GM20431 (cell line): ENCODE measurements at regions not wholly inside any gene's neighbourhood (a gene's known extent, or its start where the extent isn't known, plus 50 kb on each side); places are given as distances from the start of the nearest gene placed in this dataset.
"Not testable (repeated sequence)": the region's sequence is repeated elsewhere in the genome, so short reads cannot be mapped to it uniquely, and the experiment has no call there.

Source experiments
- in situ Hi-C: fragments of 300-500 bp; cut with MseI, MboI; formaldehyde crosslinking; loops from one replicate; pipeline ENCODE4 v1.15.0; 2020; ENCODE audit warnings: low sequenced_read_pairs; ENCODE audit not compliant: unreplicated experiment

- in situ Hi-C loops: no loop called here
Measured at GRCh38 chr13:30079501-30079900, 227.8 kb downstream of the KATNAL1 start.

- in situ Hi-C loops: no loop called here
Measured at GRCh38 chr13:30078059-30078458, 227.6 kb upstream of the UBL3 start.

- in situ Hi-C loops: no loop called here
Measured at GRCh38 chr13:30077240-30077735, 226.9 kb upstream of the UBL3 start.

- in situ Hi-C loops: no loop called here
Measured at GRCh38 chr13:30074955-30075614, 224.7 kb upstream of the UBL3 start.

- in situ Hi-C loops: no loop called here
Measured at GRCh38 chr13:30074431-30074830, 224.0 kb upstream of the UBL3 start.

GRCh38 chr13:30072818-30073186, 222.4 kb upstream of the UBL3 start:
- in situ Hi-C loops: no loop called here

GRCh38 chr13:30071969-30072817, 221.8 kb upstream of the UBL3 start:
- in situ Hi-C loops: no loop called here

GRCh38 chr13:30065181-30065580, 214.8 kb upstream of the UBL3 start:
- in situ Hi-C loops: no loop called here

- in situ Hi-C loops: no loop called here
Measured at GRCh38 chr13:30063892-30064291, 213.5 kb upstream of the UBL3 start.

GRCh38 chr13:30061217-30061616, 210.8 kb upstream of the UBL3 start:
- in situ Hi-C loops: no loop called here

- in situ Hi-C loops: no loop called here
Measured at GRCh38 chr13:30058429-30058828, 208.0 kb upstream of the UBL3 start.

- in situ Hi-C loops: not testable (repeated sequence)
Measured at GRCh38 chr13:30054546-30054945, 204.1 kb upstream of the UBL3 start.

- in situ Hi-C loops: no loop called here
Measured at GRCh38 chr13:30053939-30054338, 203.5 kb upstream of the UBL3 start.

- in situ Hi-C loops: no loop called here
Measured at GRCh38 chr13:30052120-30052519, 201.7 kb upstream of the UBL3 start.

GRCh38 chr13:30051531-30052060, 201.2 kb upstream of the UBL3 start:
- in situ Hi-C loops: no loop called here

GRCh38 chr13:30049692-30050091, 199.3 kb upstream of the UBL3 start:
- in situ Hi-C loops: no loop called here

- in situ Hi-C loops: no loop called here
Measured at GRCh38 chr13:30047154-30047874, 196.9 kb upstream of the UBL3 start.

GRCh38 chr13:30045916-30046704, 195.7 kb upstream of the UBL3 start:
- in situ Hi-C loops: no loop called here

GRCh38 chr13:30044932-30045331, 194.5 kb upstream of the UBL3 start:
- in situ Hi-C loops: no loop called here

GRCh38 chr13:30043631-30043925, 193.2 kb upstream of the UBL3 start:
- in situ Hi-C loops: no loop called here
